IPS-11a (cell line): ENCODE measurements at regions not wholly inside any gene's neighbourhood (a gene's known extent, or its start where the extent isn't known, plus 50 kb on each side); places are given as distances from the start of the nearest gene placed in this dataset.

ENCODE experiments used
- H3K4me3 ChIP-seq: one replicate; pipeline ENCODE4 v1.5.1; 2013; ENCODE audit warnings: low read depth, low read length, control low read depth

- H3K4me3 ChIP-seq: no peak overlapping the region
These were observed 339.2 kb upstream of the DCBLD2 start for GRCh38 chr3:99240700-99241099.

GRCh38 chr3:99236576-99236975, 335.1 kb upstream of the DCBLD2 start:
- H3K4me3 ChIP-seq: no peak overlapping the region

GRCh38 chr3:99232696-99233095, 331.2 kb upstream of the DCBLD2 start:
- no peak overlapping the region for H3K4me3 ChIP-seq

GRCh38 chr3:99218468-99218867, 317.0 kb upstream of the DCBLD2 start:
- H3K4me3 ChIP-seq: no peak overlapping the region

- no peak overlapping the region for H3K4me3 ChIP-seq
These were observed 311.5 kb upstream of the DCBLD2 start for GRCh38 chr3:99212969-99213368.

- no peak overlapping the region for H3K4me3 ChIP-seq
These were observed 309.8 kb upstream of the DCBLD2 start for GRCh38 chr3:99211309-99211708.

- no peak overlapping the region for H3K4me3 ChIP-seq
These were observed 297.5 kb upstream of the DCBLD2 start for GRCh38 chr3:99199021-99199420.

GRCh38 chr3:99191186-99191585, 289.7 kb upstream of the DCBLD2 start:
- no peak overlapping the region for H3K4me3 ChIP-seq

- no peak overlapping the region for H3K4me3 ChIP-seq
These were observed 287.4 kb upstream of the DCBLD2 start for GRCh38 chr3:99188936-99189335.

- no peak overlapping the region for H3K4me3 ChIP-seq
These were observed 284.5 kb upstream of the DCBLD2 start for GRCh38 chr3:99186016-99186415.

GRCh38 chr3:99176169-99176964, 274.9 kb upstream of the DCBLD2 start:
- H3K4me3 ChIP-seq: no peak overlapping the region

- no peak overlapping the region for H3K4me3 ChIP-seq
These were observed 273.8 kb upstream of the DCBLD2 start for GRCh38 chr3:99175276-99175812.

GRCh38 chr3:99172736-99173657, 271.5 kb upstream of the DCBLD2 start:
- H3K4me3 ChIP-seq: no peak overlapping the region

- no peak overlapping the region for H3K4me3 ChIP-seq
These were observed 270.3 kb upstream of the DCBLD2 start for GRCh38 chr3:99171800-99172199.

- no peak overlapping the region for H3K4me3 ChIP-seq
These were observed 269.5 kb upstream of the DCBLD2 start for GRCh38 chr3:99170867-99171517.

- H3K4me3 ChIP-seq: no peak overlapping the region
These were observed 265.6 kb upstream of the DCBLD2 start for GRCh38 chr3:99167071-99167470.

GRCh38 chr3:99163314-99163713, 261.8 kb upstream of the DCBLD2 start:
- no peak overlapping the region for H3K4me3 ChIP-seq

- no peak overlapping the region for H3K4me3 ChIP-seq
These were observed 257.8 kb upstream of the DCBLD2 start for GRCh38 chr3:99159220-99159762.

GRCh38 chr3:99145031-99145430, 243.5 kb upstream of the DCBLD2 start:
- H3K4me3 ChIP-seq: no peak overlapping the region

- H3K4me3 ChIP-seq: no peak overlapping the region
These were observed 242.0 kb upstream of the DCBLD2 start for GRCh38 chr3:99143493-99143892.

GRCh38 chr3:99134986-99135385, 233.5 kb upstream of the DCBLD2 start:
- H3K4me3 ChIP-seq: no peak overlapping the region
